Naive thymus-derived CD4-positive, alpha-beta T cell (primary cell): ENCODE measurements at regions not wholly inside any gene's neighbourhood (a gene's known extent, or its start where the extent isn't known, plus 50 kb on each side); places are given as distances from the start of the nearest gene placed in this dataset.
A peak's percentile ranks its signal among the peaks of the same experiment; 100 is the strongest.

ENCODE experiments used
- ATAC-seq: fragments of 150-1000 bp; cut with Tn5 transposase; 2 replicates; pipeline ENCODE4 v1.10.0; 2021; ENCODE audit warnings: mild to moderate bottlenecking, moderate library complexity
- CTCF ChIA-PET: fragments of 350-600 bp; sonication (Branson Sonifier 250); formaldehyde crosslinking; loops from one replicate; lab custom pipeline; 2021; ENCODE audit warnings: antibody characterized with exemption; lab: Charles Lee
- POLR2A ChIA-PET: fragments of 350-600 bp; sonication (Branson Sonifier 250); formaldehyde crosslinking; loops from one replicate; lab custom pipeline; 2021; ENCODE audit warnings: antibody characterized with exemption, inconsistent platforms; lab: Charles Lee
- DNase-seq, 9 donors: peaks; one replicate each; pipeline versions ENCODE4 v3.0.0 to v3.0.0-alpha.2; 2020 to 2022; ENCODE audit warnings: mixed read lengths in 1 of 9
- H3K27ac ChIP-seq: one replicate; pipeline ENCODE4 v1.7.0; 2013; ENCODE audit warnings: mild to moderate bottlenecking, low read depth, low read length, moderate library complexity
- H3K27me3 ChIP-seq, 2 donors: one replicate each; pipeline ENCODE4 v1.7.0; 2013; ENCODE audit warnings: low read length in 2 of 2, mild to moderate bottlenecking in 2 of 2, moderate library complexity in 2 of 2; ENCODE audit not compliant: control insufficient read depth in 2 of 2, insufficient read depth in 2 of 2
- H3K36me3 ChIP-seq, 3 experiments: 1 replicate in 2 of 3; 2 replicates in 1 of 3; pipeline ENCODE4 v1.7.0; 2013; ENCODE audit warnings: low read length in 3 of 3, mild to moderate bottlenecking in 3 of 3, moderate library complexity in 1 of 3; ENCODE audit not compliant: insufficient read depth in 3 of 3, control insufficient read depth in 2 of 3
- H3K4me1 ChIP-seq, 2 donors: one replicate each; pipeline ENCODE4 v1.7.0; 2013; ENCODE audit warnings: low read length in 2 of 2, mild to moderate bottlenecking in 2 of 2, moderate library complexity in 1 of 2; ENCODE audit not compliant: control insufficient read depth in 2 of 2, insufficient read depth in 2 of 2
- H3K4me3 ChIP-seq: 2 replicates; pipeline ENCODE4 v1.7.0; 2013; ENCODE audit warnings: mild to moderate bottlenecking, low read length
- H3K9me3 ChIP-seq, 3 experiments: 1 replicate in 2 of 3; 2 replicates in 1 of 3; pipeline ENCODE4 v1.7.0; 2013; ENCODE audit warnings: low read length in 3 of 3; ENCODE audit not compliant: control insufficient read depth in 2 of 3
- H3K27ac Mint-ChIP-seq, 9 donors: one replicate each; pipeline ENCODE4 v1.8.0; 2020 to 2022; ENCODE audit warnings: mixed read lengths in 9 of 9, mild to moderate bottlenecking in 8 of 9, moderate library complexity in 5 of 9, inconsistent platforms in 2 of 9
- H3K27me3 Mint-ChIP-seq, 5 donors: one replicate each; pipeline ENCODE4 v1.8.0; 2021 to 2022; ENCODE audit warnings: mixed read lengths in 5 of 5, mild to moderate bottlenecking in 1 of 5
- H3K36me3 Mint-ChIP-seq, 5 donors: one replicate each; pipeline ENCODE4 v1.8.0; 2020 to 2022; ENCODE audit warnings: mixed read lengths in 5 of 5, mild to moderate bottlenecking in 3 of 5, inconsistent platforms in 1 of 5
- H3K4me1 Mint-ChIP-seq, 7 donors: one replicate each; pipeline ENCODE4 v1.8.0; 2020 to 2022; ENCODE audit warnings: mixed read lengths in 7 of 7, mild to moderate bottlenecking in 3 of 7, inconsistent platforms in 1 of 7
- H3K4me3 Mint-ChIP-seq, 10 donors: one replicate each; pipeline ENCODE4 v1.8.0; 2020 to 2022; ENCODE audit warnings: mild to moderate bottlenecking in 10 of 10, mixed read lengths in 10 of 10, moderate library complexity in 6 of 10, inconsistent platforms in 2 of 10
- H3K9me3 Mint-ChIP-seq, 11 donors: one replicate each; pipeline ENCODE4 v1.8.0; 2020 to 2022; ENCODE audit warnings: mixed read lengths in 11 of 11, mild to moderate bottlenecking in 4 of 11, inconsistent platforms in 1 of 11, moderate library complexity in 1 of 11
- intact Hi-C, 2 donors: fragments of 100-400 bp; cut with micrococcal nuclease; formaldehyde crosslinking; loops; one replicate each; pipeline ENCODE4 v1.15.1; 2023

GRCh38 chr4:54819034-54819433, 161.3 kb downstream of the KIT start:
- Mint-ChIP-seq H3K4me3 (no peak overlapping the region), H3K9me3 (peaks cover 0 to 3% (median 0%) of the 10 kb centered on the region in 11 donors), H3K27me3 (no peaks in the 10 kb centered on the region), H3K36me3 (no peaks in the 10 kb centered on the region), H3K4me1 (peaks cover 0 to 6% (median 2%) of the 10 kb centered on the region in 7 donors), H3K27ac (peak overlapping the region in 1 of 9 donors; percentile 55)
- DNase-seq (no peak), ATAC-seq (no peak)
- ChIA-PET POLR2A (no interaction called here), CTCF (no interaction called here)
- H3K4me1 ChIP-seq = no peaks in the 10 kb centered on the region
- intact Hi-C loops = no loop called here
- H3K27me3 ChIP-seq = no peaks in the 10 kb centered on the region
- no peak overlapping the region for H3K4me3 ChIP-seq
- no peak overlapping the region for H3K27ac ChIP-seq
- H3K9me3 ChIP-seq = no peaks in the 10 kb centered on the region
- no peaks in the 10 kb centered on the region for H3K36me3 ChIP-seq

- Histone ChIP-seq H3K4me3 (no peak overlapping the region), H3K36me3 (no peaks in the 10 kb centered on the region), H3K27me3 (no peaks in the 10 kb centered on the region), H3K9me3 (no peaks in the 10 kb centered on the region), H3K4me1 (no peaks in the 10 kb centered on the region), H3K27ac (no peak overlapping the region)
- ChIA-PET POLR2A (no interaction called here), CTCF (no interaction called here)
- Mint-ChIP-seq H3K4me3 (no peak overlapping the region), H3K4me1 (peaks cover 0 to 6% (median 2%) of the 10 kb centered on the region in 7 donors), H3K27me3 (no peaks in the 10 kb centered on the region), H3K27ac (no peak overlapping the region), H3K36me3 (no peaks in the 10 kb centered on the region), H3K9me3 (peaks cover 0 to 3% (median 0%) of the 10 kb centered on the region in 11 donors)
- intact Hi-C loops = no loop called here
- no peak for DNase-seq
- ATAC-seq = no peak
Observed at GRCh38 chr4:54818481-54818880, 160.7 kb downstream of the KIT start.

- Mint-ChIP-seq H3K9me3 (peaks cover 0 to 16% (median 3%) of the 10 kb centered on the region in 11 donors), H3K27ac (no peak overlapping the region)
- CTCF ChIA-PET = no interaction called here
Observed at GRCh38 chr4:54813674-54814073, 155.9 kb downstream of the KIT start.

DNA sequence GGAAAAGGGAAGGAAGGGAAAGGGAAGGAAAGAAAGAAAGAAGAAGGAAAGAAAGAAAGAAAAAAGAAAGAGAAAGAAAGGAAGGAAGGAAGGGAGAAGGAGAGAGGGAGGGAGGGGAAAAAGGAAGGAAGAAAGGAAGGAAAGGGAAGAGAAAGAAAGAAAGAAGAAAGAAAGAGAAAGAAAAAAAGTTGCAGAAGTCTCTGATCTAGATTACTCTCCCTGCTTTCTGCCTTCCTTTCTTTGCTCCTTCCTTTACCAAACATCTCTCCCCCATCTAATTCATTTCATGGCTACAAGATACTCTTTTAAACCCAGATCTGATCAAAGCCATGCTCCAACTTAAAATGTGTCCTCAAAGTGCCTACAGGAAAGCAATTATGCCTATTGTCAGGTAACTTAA, 148.6 kb downstream of the KIT start:
- no peak overlapping the region for H3K27ac Mint-ChIP-seq
- CTCF ChIA-PET = no interaction called here

More at GRCh38 chr4:54813674-54814073, 155.9 kb downstream of the KIT start:
- Histone ChIP-seq H3K4me1 (no peaks in the 10 kb centered on the region), H3K27ac (no peak overlapping the region), H3K27me3 (no peaks in the 10 kb centered on the region), H3K36me3 (no peaks in the 10 kb centered on the region), H3K4me3 (no peak overlapping the region), H3K9me3 (no peaks in the 10 kb centered on the region)
- Mint-ChIP-seq H3K27me3 (no peaks in the 10 kb centered on the region), H3K36me3 (no peaks in the 10 kb centered on the region), H3K4me1 (peaks cover 0 to 2% (median 0%) of the 10 kb centered on the region in 7 donors), H3K4me3 (no peak overlapping the region)
- intact Hi-C loops = no loop called here
- DNase-seq (no peak), ATAC-seq (no peak)
- POLR2A ChIA-PET = no interaction called here

DNA sequence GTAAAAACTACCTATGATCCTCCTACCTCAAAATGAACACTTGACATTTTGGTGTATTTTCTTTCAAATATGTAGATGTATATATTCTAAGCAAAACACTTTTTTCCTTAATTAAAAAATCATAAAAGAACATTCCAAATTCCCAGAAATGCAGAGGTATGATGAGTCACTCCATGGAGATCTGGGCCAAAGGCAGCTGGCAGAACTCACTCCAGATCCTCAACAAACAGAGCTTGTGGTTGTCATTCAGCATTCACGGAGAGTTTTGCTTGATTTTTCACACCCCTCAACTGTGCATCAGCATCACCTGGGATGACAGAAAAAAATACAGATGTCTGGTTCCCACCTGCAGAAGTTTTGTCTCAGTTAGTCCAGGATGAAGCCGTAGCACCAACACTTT, 144.6 kb downstream of the KIT start:
- H3K27ac Mint-ChIP-seq = no peak overlapping the region
- POLR2A ChIA-PET = interaction anchor here (1.2 kb wide), 1 partner anchor 29 kb away, joined by 4 read pairs; no protein-coding TSS in a partner anchor

More for the DNA sequence above, 148.6 kb downstream of the KIT start:
- H3K9me3 ChIP-seq = no peaks in the 10 kb centered on the region
- DNase-seq = no peak
- Mint-ChIP-seq H3K4me3 (no peak overlapping the region), H3K4me1 (peaks cover 0 to 9% (median 4%) of the 10 kb centered on the region in 7 donors), H3K9me3 (peaks cover 3 to 29% (median 12%) of the 10 kb centered on the region in 11 donors), H3K36me3 (peaks cover 0 to 9% (median 0%) of the 10 kb centered on the region in 5 donors), H3K27me3 (peaks cover 0 to 10% (median 0%) of the 10 kb centered on the region in 5 donors)
- no peaks in the 10 kb centered on the region for H3K36me3 ChIP-seq
- POLR2A ChIA-PET = no interaction called here
- H3K4me1 ChIP-seq = no peaks in the 10 kb centered on the region
- intact Hi-C loops = no loop called here
- ATAC-seq = no peak
- H3K27ac ChIP-seq = no peak overlapping the region
- H3K27me3 ChIP-seq = no peaks in the 10 kb centered on the region
- H3K4me3 ChIP-seq = no peak overlapping the region

GRCh38 chr4:54800831-54801530, 143.2 kb downstream of the KIT start:
- H3K36me3 Mint-ChIP-seq = peaks cover 0 to 8% (median 0%) of the 10 kb centered on the region in 5 donors
- H3K4me1 Mint-ChIP-seq = peaks cover 0 to 18% (median 7%) of the 10 kb centered on the region in 7 donors
- peaks cover 0 to 10% (median 5%) of the 10 kb centered on the region in 5 donors for H3K27me3 Mint-ChIP-seq
- ATAC-seq (no peak), DNase-seq (no peak)
- H3K27ac Mint-ChIP-seq = peak overlapping the region in 2 of 9 donors; percentile 32 to 33
- H3K9me3 Mint-ChIP-seq = peaks cover 0 to 11% (median 4%) of the 10 kb centered on the region in 11 donors
- Histone ChIP-seq H3K4me1 (no peaks in the 10 kb centered on the region), H3K36me3 (no peaks in the 10 kb centered on the region), H3K9me3 (no peaks in the 10 kb centered on the region), H3K27me3 (no peaks in the 10 kb centered on the region), H3K4me3 (no peak overlapping the region), H3K27ac (no peak overlapping the region)
- no peak overlapping the region for H3K4me3 Mint-ChIP-seq
- intact Hi-C loops = no loop called here
- ChIA-PET CTCF (no interaction called here), POLR2A (no interaction called here)

More for the DNA sequence above, 144.6 kb downstream of the KIT start:
- CTCF ChIA-PET = no interaction called here
- Mint-ChIP-seq H3K4me3 (no peak overlapping the region), H3K36me3 (peaks cover 0 to 8% (median 0%) of the 10 kb centered on the region in 5 donors), H3K9me3 (peaks cover 0 to 19% (median 9%) of the 10 kb centered on the region in 11 donors), H3K4me1 (peaks cover 0 to 18% (median 7%) of the 10 kb centered on the region in 7 donors), H3K27me3 (peaks cover 0 to 10% (median 5%) of the 10 kb centered on the region in 5 donors)
- DNase-seq (no peak), ATAC-seq (no peak)
- Histone ChIP-seq H3K4me3 (no peak overlapping the region), H3K27me3 (no peaks in the 10 kb centered on the region), H3K36me3 (no peaks in the 10 kb centered on the region), H3K9me3 (no peaks in the 10 kb centered on the region), H3K27ac (no peak overlapping the region), H3K4me1 (no peaks in the 10 kb centered on the region)
- intact Hi-C loops = no loop called here

- POLR2A ChIA-PET = no interaction called here
- Mint-ChIP-seq H3K36me3 (peaks cover 0 to 4% (median 0%) of the 10 kb centered on the region in 5 donors), H3K9me3 (peaks cover 0 to 7% (median 0%) of the 10 kb centered on the region in 11 donors), H3K4me3 (no peak overlapping the region), H3K4me1 (peaks cover 0 to 20% (median 2%) of the 10 kb centered on the region in 7 donors), H3K27ac (no peak overlapping the region), H3K27me3 (peaks cover 0 to 13% (median 0%) of the 10 kb centered on the region in 5 donors)
- Histone ChIP-seq H3K27ac (no peak overlapping the region), H3K4me3 (no peak overlapping the region), H3K27me3 (no peaks in the 10 kb centered on the region), H3K36me3 (no peaks in the 10 kb centered on the region), H3K4me1 (no peaks in the 10 kb centered on the region), H3K9me3 (no peaks in the 10 kb centered on the region)
- no peak for DNase-seq
- intact Hi-C loops = no loop called here
- CTCF ChIA-PET = no interaction called here
- no peak for ATAC-seq
Observed at GRCh38 chr4:54794579-54794978, 136.8 kb downstream of the KIT start.
